GM12864 (cell line): ENCODE measurements at regions not wholly inside any gene's neighbourhood (a gene's known extent, or its start where the extent isn't known, plus 50 kb on each side); places are given as distances from the start of the nearest gene placed in this dataset.

ENCODE experiments used
- DNase-seq: peaks from one replicate; pipeline ENCODE4 v3.0.0-alpha.2; 2011; ENCODE audit warnings: low read depth
- H3K4me3 ChIP-seq: 2 replicates; pipeline ENCODE4 v1.5.1; 2011; ENCODE audit warnings: mild to moderate bottlenecking, low read depth, low read length, control low read depth
- CTCF ChIP-seq: IDR thresholded peaks from 2 replicates; pipeline ENCODE4 v1.5.1; 2011; ENCODE audit warnings: low read depth, mild to moderate bottlenecking, moderate library complexity, low read length, control low read depth, inconsistent platforms; ENCODE audit errors: missing control alignments

GRCh38 chr4:135239964-135240363 is 1038.4 kb upstream of the PABPC4L start:
- no peak for DNase-seq
- no peak for TF ChIP-seq CTCF
- H3K4me3 ChIP-seq: no peak overlapping the region

- no peak for DNase-seq
- TF ChIP-seq CTCF: no peak
- no peak overlapping the region for H3K4me3 ChIP-seq
Observed at GRCh38 chr4:135238940-135239339, 1037.4 kb upstream of the PABPC4L start.

- TF ChIP-seq CTCF: no peak
- H3K4me3 ChIP-seq: no peak overlapping the region
- DNase-seq: no peak
Observed at GRCh38 chr4:135236048-135236447, 1034.5 kb upstream of the PABPC4L start.

GRCh38 chr4:135227842-135228241 is 1026.3 kb upstream of the PABPC4L start:
- H3K4me3 ChIP-seq: no peak overlapping the region
- no peak for DNase-seq
- TF ChIP-seq CTCF: no peak

GRCh38 chr4:135225551-135225950 is 1024.0 kb upstream of the PABPC4L start:
- no peak for TF ChIP-seq CTCF
- no peak for DNase-seq
- no peak overlapping the region for H3K4me3 ChIP-seq

GRCh38 chr4:135210341-135210740 is 1008.8 kb upstream of the PABPC4L start:
- no peak for DNase-seq
- TF ChIP-seq CTCF: no peak
- H3K4me3 ChIP-seq: no peak overlapping the region

- no peak for TF ChIP-seq CTCF
- no peak for DNase-seq
- H3K4me3 ChIP-seq: no peak overlapping the region
Observed at GRCh38 chr4:135207531-135207930, 1005.9 kb upstream of the PABPC4L start.
